Right renal cortex interstitium (tissue), 3 donors: ENCODE measurements at regions not wholly inside any gene's neighbourhood (a gene's known extent, or its start where the extent isn't known, plus 50 kb on each side); places are given as distances from the start of the nearest gene placed in this dataset.

Experiments used
- DNase-seq, 3 donors: peaks; one replicate each; pipeline ENCODE4 v3.0.0-alpha.2; 2013; ENCODE audit warnings: low read depth in 3 of 3, low spot score in 2 of 3

DNA sequence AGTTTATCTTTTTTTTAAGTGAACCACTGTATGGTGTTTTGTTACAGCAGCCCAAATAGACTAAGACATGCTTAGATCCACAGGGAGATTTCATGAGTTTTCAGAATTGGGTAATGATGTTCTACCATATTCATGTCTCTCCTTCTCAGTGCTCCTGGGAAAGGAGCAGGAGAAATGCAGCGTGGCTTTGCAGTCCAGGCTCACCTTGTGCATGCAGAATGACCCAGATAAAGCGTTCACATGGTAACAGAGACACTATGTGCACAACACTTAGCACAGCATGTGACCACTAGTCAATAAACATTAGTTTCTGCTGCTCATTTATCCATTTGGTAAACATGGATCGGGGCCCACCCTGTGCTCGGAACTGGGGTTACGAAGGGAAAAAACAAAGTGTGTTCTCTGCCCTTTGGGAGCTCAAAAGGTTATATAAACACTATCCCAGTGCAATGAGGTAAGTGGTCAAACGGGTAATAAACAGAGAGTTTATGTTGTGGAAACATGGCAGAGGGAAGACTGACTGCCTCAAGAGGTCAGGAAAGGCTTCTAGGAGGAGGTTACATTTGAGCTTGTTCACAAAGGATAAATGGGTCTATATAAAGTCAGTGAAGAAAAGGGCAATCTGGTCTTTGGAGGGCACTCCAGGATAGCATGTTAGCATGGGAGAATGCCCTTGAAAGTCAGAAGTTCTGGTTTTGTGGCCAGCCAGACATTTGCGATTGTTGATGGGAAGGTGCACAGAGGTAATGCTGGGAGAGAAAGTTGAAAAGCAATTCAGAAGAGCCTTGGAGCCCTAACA, 299.2 kb downstream of the TDRD15 start:
- DNase-seq, result no peak

DNA sequence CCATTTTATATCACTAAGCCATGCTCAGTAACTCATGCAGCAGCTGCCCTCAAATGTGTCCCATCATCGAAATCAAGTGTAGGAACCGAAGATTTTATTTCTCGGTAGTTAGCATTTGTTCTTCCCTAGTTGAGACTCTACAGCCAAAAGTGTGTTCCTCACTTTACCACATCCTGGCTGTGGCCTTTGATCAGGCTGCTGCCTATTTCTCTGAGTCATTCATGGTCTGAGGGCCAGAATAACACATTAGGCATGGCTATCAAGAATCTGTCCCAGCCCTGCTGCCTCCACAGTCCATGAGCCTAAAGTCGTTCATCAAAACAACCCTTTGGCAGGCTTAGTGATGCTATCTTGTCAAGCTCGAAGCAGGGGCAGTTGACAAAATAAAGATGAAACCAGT, 300.1 kb downstream of the TDRD15 start:
- DNase-seq, result no peak

DNA sequence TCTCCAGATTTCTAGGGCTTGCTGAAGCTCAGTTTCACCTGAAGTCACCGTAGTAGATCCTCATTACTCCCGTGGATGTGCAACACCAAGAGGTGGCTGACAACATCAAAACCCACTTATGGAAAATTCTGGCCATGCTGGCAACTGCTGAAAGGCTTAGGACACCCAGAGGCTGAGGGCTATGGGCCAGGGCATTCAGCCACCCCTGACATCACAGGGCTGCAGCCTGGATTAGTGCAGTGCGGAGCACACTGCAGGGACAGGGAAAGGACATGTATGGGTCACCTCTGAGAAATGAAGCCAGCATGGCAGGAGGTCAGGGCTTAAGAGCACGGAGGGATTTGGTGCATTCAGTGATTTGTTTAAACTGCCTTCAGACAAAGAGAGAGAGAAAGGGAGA, 300.6 kb downstream of the TDRD15 start:
- no peak for DNase-seq

DNA sequence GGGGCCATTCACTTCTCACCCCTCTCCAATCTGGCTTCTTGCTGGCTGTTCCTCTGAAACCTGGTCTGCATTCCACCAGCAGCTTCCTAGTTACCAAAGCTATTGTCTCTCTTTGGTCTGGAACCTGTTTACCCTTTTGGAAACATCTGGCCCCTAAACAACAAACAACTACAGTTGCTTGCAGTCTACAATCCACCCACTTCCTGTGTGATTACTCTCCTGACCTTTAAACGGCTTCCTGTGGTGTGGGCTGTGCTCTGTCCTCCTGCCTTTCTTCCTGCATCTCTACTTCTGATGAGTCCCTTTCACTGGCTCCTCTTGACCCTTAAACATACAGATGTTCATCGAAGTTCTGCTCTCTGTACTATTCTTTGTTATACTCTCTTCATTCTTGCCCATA, 303.8 kb downstream of the TDRD15 start:
- no peak for DNase-seq

DNA sequence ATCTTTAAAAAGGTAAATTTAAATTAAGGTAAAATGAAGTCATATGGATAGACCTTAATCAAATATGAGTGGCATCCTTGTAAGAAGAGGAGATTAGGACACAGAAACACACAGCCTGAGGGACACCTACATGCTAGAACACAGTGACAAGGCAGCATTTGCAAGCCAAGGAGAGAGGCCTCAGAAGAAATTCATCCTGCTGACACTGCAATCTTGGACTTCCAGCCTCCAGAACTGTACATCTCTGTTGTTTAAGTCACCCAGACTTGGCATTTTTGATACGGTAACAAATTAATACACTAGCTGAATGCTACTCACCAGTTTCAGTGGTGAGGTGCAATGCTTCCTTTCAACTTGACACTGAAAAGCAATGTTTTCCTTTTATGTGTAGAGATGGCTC, 305.0 kb downstream of the TDRD15 start:
- no peak for DNase-seq

DNA sequence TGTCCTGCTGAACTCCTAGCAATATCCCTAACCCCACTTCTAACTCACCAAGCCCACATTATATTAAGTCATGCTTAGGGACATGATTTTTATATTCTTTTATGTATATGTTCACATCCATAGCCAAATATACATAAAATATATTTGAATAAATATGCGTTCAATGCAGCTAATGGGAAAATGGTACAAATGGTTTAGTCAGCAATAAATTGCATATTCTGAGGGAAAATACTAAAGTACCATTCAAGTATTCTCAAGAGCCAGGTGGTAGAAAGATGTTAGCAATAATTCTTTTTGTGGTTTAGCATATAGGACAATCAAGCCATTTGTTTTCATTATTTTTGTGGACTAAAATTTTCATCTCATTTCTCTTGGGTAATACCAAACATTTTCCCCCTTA, 306.0 kb downstream of the TDRD15 start:
- DNase-seq, result no peak

DNA sequence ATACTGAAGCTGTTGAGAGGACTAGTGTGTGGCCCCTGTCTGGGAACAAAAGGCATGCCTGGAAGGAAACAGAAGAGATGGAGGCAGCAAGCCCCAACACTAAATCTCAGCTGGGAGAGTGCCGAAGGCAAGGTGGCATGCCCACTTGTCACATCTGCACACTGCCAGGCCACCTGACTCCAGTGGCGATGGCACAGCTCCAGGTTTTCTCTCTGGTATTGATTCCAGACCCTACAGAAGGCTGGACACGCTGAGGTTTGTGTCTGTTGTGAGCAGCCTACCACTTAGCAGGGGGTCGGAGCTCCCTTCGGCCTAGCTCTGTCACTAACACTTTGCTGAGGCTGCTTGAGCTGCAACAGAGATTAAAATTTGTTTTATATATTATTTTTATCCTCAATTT, 307.3 kb downstream of the TDRD15 start:
- no peak for DNase-seq

DNA sequence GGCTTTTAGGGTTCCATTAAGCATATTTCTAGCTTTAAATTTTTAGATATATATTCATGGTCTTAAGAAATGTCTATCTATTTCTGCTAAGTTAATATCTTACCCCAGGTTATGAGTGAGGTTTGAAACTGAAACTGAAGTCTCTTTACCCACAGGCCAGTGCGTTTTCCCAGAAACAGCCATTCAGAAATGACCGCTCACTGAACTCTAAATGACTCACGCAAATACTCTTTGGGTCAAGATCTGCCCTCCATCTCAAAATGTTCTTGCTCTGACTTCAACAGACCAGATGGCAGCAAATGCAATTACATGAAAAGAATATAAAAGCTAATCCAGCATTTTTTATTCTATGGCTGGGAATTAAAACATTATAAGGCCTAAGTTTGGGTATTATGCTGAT, 315.2 kb downstream of the TDRD15 start:
- peak in 2 of 3 donors; percentile 10 to 14 for DNase-seq

DNA sequence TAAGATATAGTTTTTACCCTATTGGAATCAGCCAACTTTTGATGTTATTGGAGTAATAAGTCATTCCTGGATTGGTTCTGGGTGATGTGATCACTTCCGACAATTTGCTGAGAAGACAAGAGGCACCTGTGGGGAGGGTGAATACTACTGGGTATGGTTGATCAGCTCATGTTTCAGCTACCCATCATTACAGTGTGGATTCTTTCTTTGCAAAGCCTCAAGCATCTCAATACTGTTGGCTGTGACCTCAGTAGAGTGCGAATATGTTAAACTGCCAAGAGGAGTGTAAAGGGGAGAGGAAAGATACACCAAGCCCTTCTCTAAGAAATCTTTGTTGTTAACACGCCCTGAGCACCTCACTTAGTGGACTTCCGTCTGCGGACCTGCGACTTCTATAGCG, 317.7 kb downstream of the TDRD15 start:
- DNase-seq, result no peak

DNA sequence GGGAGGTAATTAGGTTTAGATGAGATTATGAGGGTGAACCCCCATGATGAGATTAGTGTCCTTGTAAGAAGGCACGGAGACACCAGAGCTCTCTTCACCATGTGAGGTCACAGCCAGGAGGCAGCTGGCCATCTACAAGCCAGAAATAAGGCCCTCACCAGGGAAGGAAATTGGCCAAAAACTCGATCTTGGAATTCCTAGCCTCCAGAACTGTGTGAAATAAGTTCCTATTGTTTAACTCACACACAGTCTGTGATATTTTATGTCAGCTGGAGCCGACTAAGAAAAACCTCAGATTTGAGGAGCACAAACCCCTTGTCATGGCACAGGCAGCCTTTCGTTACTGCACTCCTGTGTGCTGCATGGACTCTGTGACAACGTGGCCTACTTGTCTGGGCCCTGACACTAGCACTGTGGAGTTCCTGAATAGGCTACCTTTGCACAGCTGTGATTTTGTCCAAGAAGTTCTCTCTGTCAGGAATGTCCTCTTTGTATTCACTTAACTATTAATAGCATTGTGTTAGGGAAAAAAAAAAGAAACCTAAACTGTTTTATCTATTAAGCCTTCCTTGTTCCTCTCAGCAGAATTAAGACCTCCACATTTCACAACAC, 319.8 kb downstream of the TDRD15 start:
- DNase-seq, result no peak

DNA sequence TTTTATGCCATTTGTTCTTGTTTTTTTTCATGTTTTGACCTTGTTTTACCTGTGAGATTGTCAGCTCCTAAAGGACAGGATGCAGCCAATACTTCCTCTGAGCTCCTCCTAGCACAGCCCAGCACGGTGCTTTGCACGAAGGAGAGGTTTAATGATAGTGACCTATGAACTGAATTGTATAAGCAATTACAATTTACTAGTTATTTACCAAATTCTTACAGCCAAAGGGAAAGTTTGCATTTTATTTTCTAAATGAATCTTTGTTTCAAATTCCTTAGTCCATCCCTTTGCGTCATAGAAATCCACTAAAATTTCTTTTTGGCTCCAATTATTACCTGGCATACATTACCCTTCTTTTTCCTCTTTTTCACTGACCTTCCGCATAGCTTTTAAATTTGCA, 326.1 kb downstream of the TDRD15 start:
- no peak for DNase-seq

DNA sequence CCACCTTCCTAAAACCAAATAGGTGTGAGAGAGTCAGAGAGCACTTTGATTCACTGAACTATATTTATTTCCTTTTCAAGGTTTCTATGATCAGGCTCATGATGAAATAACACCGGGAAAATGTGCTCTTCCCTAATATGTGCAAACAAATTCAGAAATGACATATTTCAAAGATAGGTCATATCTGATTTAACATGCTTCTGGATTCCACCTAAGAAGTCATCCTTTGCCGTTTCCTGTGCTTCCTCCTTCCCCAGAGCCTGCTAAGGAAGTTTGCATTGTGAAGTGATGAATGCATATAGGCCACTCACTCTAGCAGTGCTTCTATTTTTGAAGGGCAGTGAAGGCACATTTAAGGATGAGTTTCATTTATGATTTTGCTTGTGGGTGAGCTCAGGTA, 327.6 kb downstream of the TDRD15 start:
- DNase-seq, result no peak

DNA sequence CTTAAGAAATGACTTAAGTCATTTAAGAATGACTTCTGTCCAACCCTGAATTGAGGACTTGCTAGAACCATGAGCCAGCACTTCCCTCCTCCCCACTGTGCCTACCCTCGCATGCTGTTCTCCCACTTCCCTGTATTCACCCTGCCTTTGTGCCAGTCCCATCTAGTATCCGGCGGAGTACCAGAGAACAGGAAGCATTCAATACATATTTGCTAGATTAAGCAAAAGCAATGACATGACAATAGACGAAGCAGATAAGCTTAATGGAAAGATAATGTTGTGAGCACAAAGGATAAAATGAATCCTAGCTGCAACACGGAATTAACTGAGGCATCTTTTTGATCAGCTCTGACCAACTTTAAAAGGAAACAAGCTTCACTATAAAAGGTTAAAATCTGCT, 328.5 kb downstream of the TDRD15 start:
- no peak for DNase-seq

DNA sequence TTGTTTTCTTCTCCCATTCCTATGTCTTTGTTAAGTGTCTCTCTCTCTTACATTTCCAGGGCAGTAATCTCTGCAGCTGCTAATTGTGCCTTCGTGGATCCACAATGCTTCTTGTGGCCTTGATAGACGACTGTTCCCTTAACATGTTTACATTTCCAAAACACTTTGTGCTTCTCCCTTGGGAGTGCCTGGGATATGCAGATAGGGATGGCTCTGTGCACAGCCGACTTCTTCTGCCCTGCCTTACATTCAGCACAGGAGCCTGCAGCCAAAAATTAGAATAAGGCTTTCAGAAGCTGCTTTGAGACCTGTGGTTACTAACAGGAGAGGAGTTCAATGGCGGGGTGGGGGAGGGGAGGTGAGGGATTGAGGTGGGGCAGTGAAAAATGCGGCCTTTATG, 328.9 kb downstream of the TDRD15 start:
- no peak for DNase-seq

DNA sequence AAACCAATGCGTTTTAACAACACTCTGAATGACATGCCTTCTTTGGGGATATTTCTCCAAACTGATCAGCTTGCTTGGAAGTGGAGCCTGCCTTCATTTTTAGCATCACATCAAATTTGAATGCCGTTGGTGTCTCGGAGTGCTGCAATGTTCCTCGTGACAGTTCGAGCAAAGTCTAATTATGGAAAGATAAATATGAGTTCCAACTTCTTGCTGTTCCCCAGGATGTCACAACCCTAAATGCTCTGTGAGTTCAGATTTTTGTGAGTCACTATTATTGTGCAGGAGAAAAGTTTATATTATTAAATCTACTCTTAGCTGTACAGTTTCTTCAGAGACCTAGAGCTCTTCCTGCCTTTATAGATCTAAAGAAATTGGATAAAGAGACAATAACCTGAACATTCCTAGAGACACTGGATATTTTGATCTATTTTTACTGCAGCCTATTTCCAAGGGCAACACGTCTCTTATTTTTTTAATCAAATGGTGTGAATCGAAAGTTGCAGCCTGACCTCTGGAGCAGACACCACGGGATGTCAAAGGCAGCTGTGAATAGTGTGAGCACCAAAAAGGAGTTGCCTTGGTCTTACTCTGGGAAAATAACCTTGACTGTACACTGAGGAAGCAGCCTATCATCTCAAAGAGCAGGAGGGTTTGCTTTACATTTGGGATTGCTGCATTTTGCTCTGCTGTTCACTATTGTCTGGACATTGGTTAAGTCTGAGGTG, 330.1 kb downstream of the TDRD15 start:
- DNase-seq, result no peak

DNA sequence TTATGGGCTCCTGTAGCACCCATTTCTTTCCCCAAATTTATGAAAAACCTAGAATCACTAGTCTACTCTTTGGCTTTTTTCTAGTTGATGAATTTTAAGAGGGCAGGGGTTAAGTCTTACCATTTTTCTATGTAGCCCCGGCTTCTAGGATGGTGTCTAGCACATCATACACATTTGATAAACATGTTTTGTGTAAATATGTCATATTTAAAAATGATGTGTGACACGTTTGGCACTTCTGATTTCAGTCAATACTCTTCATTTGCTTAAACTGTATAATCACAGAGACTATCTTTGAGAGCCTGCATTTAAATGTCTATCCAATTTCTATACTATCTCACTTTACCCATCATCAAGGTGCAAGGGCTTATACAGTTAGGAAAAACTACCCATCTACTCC, 331.1 kb downstream of the TDRD15 start:
- DNase-seq, result no peak

DNA sequence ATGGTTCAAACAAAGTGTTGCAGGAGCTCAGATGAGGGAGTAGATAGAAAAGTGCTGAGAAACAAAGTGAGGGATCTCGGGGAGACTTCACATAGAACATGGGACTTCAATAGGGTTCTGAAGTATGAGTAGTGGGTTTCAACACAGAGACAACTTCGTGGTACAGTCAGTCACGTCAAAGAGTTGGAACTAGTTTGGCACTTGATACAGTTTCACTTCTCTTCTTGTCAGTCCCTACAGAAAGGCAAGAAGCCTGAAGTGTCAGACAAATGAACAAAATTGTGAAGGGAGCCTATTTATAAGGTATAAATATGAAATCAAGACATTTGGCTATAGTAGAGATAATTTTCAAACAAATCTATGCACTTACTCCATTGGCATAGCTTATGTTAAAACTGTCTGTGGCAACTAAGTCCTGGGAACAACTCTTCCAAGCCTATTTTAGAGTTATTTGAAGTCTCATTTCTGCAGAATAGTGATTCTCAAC, 338.0 kb downstream of the TDRD15 start:
- DNase-seq, result no peak

DNA sequence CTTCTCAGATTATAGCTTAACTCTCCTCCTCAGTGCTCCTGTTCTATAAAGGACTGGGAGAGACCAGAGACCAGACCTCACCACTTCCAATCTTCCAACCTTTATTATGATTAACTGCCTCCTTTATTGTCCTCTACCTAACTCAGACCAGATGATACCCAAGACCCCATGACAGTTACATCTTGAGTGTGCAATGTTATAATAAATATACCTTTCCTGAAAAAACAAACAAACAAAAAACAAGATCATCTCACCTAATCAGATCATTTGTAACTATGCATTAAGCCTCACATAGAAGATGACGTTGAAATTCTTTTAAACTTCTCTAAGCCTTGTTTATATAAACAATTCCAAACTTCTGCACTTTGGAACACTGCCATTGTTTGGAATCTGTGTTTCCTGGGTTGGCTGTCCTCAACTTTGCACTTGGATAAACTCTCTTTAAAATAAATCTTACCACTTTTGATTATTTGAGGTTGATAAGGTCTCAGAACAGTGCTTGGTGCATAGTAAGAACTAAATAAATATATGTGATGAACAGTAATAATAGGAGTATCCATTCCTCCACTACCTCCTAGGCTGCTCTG, 342.7 kb downstream of the TDRD15 start:
- no peak for DNase-seq

DNA sequence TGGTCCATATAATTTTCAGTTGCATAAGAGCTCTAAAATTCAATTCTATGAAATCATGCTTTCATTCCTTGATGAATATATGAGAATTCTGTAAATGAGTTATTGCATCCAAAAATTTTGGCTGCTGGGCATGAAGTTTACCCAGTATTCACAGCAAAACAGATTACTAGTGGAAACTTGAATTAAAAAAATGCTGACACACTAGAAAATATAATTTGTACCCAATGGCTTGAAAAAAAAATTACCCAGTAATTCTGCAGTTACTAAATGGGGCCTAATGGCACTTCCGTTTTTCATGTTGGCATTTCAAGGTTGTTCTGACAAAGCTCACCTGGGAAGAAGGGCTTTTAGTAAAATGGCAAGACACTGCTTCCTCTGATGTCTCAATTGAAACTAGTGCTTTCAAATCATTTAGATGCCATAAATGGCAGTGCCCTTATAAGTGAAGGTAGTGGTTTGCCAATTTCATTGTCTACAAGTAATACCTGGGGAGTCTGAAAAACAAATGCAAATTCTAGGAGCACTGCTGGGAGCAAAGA, 343.6 kb downstream of the TDRD15 start:
- no peak for DNase-seq

DNA sequence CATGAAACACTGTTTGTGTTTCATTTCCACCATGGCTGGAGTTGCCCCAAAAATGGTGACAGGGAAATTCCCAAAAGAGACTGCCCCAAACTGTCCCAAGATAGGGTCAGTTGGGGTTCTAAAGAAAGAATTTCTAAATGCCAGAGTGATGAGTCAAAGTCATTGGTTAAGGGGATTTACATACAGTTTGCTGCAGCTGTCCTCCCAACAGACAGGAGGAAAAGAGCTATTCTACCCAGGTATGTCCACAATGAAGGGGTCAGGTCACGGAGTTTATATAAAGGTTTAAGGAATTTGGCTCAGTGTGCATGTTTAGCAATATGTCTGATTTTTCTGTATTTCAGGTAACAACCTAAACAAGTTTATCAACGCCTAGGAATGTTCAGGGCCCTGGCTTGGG, 344.1 kb downstream of the TDRD15 start:
- no peak for DNase-seq

DNA sequence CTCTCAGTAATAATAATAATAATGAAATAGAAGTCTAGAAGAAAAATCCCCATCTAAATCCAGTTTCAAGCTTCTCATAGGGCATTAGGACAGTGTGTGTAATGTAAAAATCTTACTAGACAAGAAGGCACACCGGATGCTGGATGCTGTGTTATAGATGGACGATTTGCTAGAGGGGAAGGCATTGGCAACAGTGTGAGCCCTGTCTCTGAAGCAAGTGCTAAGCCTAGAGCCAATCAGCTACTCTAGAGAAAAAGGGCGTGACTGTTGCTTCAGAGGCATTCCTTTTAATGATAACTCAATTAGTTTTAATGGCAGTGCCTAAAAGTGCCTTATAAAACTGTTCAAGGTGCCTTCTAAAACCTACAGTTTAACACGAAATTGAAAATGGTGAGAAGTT, 344.9 kb downstream of the TDRD15 start:
- DNase-seq, result no peak
